Endodermal cell (in vitro differentiated cells): ENCODE measurements at regions not wholly inside any gene's neighbourhood (a gene's known extent, or its start where the extent isn't known, plus 50 kb on each side); places are given as distances from the start of the nearest gene placed in this dataset.

Experiments
- DNase-seq: peaks from one replicate; pipeline ENCODE4 v3.0.0-alpha.2; 2017
- H3K27ac ChIP-seq: 2 replicates; pipeline ENCODE4 v1.5.1; 2013; ENCODE audit warnings: mild to moderate bottlenecking, low read depth, low read length, moderate library complexity
- H3K27me3 ChIP-seq: 2 replicates; pipeline ENCODE4 v1.6.1; 2013; ENCODE audit warnings: mild to moderate bottlenecking, low read length, moderate library complexity; ENCODE audit not compliant: insufficient read depth, control insufficient read depth, poor library complexity, severe bottlenecking
- H3K36me3 ChIP-seq: 2 replicates; pipeline ENCODE4 v1.7.0; 2013; ENCODE audit warnings: mild to moderate bottlenecking, low read length, moderate library complexity; ENCODE audit not compliant: control insufficient read depth, insufficient read depth
- H3K4me1 ChIP-seq: one replicate; pipeline ENCODE4 v1.7.0; 2013; ENCODE audit warnings: low read length; ENCODE audit not compliant: control insufficient read depth, insufficient read depth
- H3K4me3 ChIP-seq: 2 replicates; pipeline ENCODE4 v1.5.1; 2013; ENCODE audit warnings: mild to moderate bottlenecking, low read length, moderate library complexity
- H3K9ac ChIP-seq: 2 replicates; pipeline ENCODE4 v1.6.1; 2013; ENCODE audit warnings: mild to moderate bottlenecking, low read length, moderate library complexity; ENCODE audit not compliant: poor library complexity, severe bottlenecking; ENCODE audit errors: extremely low read depth
- H3K9me3 ChIP-seq: 2 replicates; pipeline ENCODE4 v1.6.1; 2013; ENCODE audit warnings: mild to moderate bottlenecking, low read length, moderate library complexity; ENCODE audit not compliant: control insufficient read depth
- H3K27ac Mint-ChIP-seq: 2 replicates; pipeline ENCODE4 v1.8.0; 2020; ENCODE audit warnings: mixed read lengths
- H3K27me3 Mint-ChIP-seq: 2 replicates; pipeline ENCODE4 v1.8.0; 2021; ENCODE audit warnings: mild to moderate bottlenecking, mixed read lengths; ENCODE audit not compliant: insufficient read depth
- H3K36me3 Mint-ChIP-seq: 2 replicates; pipeline ENCODE4 v1.8.0; 2020; ENCODE audit warnings: low read depth, mixed read lengths
- H3K4me1 Mint-ChIP-seq: 2 replicates; pipeline ENCODE4 v1.8.0; 2020; ENCODE audit warnings: mixed read lengths
- H3K4me3 Mint-ChIP-seq: 2 replicates; pipeline ENCODE4 v1.8.0; 2020; ENCODE audit warnings: mild to moderate bottlenecking, moderate library complexity, mixed read lengths
- H3K9me3 Mint-ChIP-seq: 2 replicates; pipeline ENCODE4 v1.8.0; 2020; ENCODE audit warnings: mild to moderate bottlenecking, mixed read lengths
- WGBS, 2 experiments: methylation state at CpG; one replicate each; pipeline versions ENCODE4 v1.1.5 to v1.1.7; 2013; ENCODE audit warnings: missing lambda C conversion rate in 2 of 2, mixed read lengths in 1 of 2; ENCODE audit not compliant: insufficient coverage in 1 of 2, insufficient read length in 1 of 2; 5-methylcytosine and 5-hydroxymethylcytosine counted together
- TF ChIP-seq, protein P1 (sequence below): fragments of 200-600 bp; sonication (generic); conservative IDR thresholded peaks from 2 replicates; pipeline ENCODE4 v1.5.0; 2021; ENCODE audit warnings: antibody characterized with exemption, mild to moderate bottlenecking

DNA sequence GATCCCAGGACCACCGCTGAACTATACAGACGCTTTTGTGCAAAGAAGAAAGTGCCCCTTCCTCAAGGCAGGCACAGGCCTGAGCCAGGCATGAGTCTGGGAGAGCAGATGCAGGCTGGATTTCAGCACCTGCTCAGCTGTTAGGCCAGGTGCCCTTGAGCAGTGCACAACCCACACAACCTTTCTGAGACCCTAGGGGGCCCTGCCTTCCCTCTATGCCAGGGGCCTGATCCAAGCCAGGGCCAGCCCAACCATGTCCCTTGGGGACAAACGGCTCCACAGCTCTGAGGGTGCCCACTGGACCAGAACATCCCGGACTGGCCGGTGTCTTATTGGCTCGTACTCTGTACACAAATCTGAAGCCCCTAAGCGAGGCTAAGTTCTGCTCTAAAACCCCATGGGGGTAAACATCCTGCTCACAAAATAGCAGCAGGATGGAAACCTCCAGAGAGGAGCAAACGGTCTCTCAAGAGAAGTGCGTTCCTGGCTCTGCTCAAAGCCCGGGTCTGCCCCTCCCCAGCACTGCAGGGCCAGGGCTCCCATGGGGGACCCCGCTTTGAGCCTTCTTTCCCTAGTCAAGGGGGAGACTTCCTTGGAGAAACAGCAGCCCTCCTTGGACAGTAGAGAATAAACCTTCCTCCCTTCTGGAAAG lies 275.1 kb downstream of the NPHP4 start:
- Mint-ChIP-seq H3K27me3 (peaks cover 2% of the 10 kb centered on the region), H3K9me3 (peaks cover 24% of the 10 kb centered on the region), H3K36me3 (peaks cover 2% of the 10 kb centered on the region), H3K27ac (peak overlapping the region; percentile 56), H3K4me3 (no peak overlapping the region), H3K4me1 (peaks cover 5% of the 10 kb centered on the region)
- Histone ChIP-seq H3K27me3 (no peaks in the 10 kb centered on the region), H3K27ac (peak overlapping the region; percentile 44), H3K36me3 (no peaks in the 10 kb centered on the region), H3K4me1 (no peaks in the 10 kb centered on the region), H3K4me3 (no peak overlapping the region), H3K9me3 (peaks cover 12% of the 10 kb centered on the region), H3K9ac (no peak overlapping the region)
- WGBS, 2 experiments: 86 to 87% methylated on average over 9 to 11 of the region's 11 CpGs
- TF ChIP-seq, protein P1, sequence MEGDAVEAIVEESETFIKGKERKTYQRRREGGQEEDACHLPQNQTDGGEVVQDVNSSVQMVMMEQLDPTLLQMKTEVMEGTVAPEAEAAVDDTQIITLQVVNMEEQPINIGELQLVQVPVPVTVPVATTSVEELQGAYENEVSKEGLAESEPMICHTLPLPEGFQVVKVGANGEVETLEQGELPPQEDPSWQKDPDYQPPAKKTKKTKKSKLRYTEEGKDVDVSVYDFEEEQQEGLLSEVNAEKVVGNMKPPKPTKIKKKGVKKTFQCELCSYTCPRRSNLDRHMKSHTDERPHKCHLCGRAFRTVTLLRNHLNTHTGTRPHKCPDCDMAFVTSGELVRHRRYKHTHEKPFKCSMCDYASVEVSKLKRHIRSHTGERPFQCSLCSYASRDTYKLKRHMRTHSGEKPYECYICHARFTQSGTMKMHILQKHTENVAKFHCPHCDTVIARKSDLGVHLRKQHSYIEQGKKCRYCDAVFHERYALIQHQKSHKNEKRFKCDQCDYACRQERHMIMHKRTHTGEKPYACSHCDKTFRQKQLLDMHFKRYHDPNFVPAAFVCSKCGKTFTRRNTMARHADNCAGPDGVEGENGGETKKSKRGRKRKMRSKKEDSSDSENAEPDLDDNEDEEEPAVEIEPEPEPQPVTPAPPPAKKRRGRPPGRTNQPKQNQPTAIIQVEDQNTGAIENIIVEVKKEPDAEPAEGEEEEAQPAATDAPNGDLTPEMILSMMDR: no peak
- peak; percentile 56 for DNase-seq

DNA sequence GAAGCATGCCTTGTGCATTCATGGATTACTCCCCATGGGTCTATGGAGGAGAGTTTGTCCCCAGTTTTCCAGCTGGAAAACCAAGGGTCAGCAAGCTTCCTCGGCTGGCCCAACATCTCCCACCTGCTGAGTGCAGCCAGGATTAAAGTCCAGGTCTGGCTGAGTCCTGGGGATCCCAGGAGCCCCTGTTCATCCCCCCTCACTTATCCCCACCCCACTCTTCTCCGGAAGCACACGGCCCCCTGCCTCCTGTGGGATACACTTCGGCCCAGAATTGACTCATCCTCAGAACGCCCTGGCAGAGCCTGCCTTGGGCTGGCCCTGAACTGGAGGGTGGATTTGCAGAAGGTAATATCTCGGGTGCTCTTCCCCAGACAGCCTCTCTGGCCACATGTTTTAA lies 276.1 kb downstream of the NPHP4 start:
- H3K27me3 ChIP-seq: no peaks in the 10 kb centered on the region
- peaks cover 24% of the 10 kb centered on the region for H3K9me3 Mint-ChIP-seq
- no peak overlapping the region for H3K27ac Mint-ChIP-seq
- H3K4me1 ChIP-seq: no peaks in the 10 kb centered on the region
- peaks cover 2% of the 10 kb centered on the region for H3K36me3 Mint-ChIP-seq
- H3K9me3 ChIP-seq: peaks cover 12% of the 10 kb centered on the region
- peaks cover 5% of the 10 kb centered on the region for H3K4me1 Mint-ChIP-seq
- DNase-seq: no peak
- no peak overlapping the region for H3K4me3 Mint-ChIP-seq
- WGBS, 2 experiments: 78 to 94% methylated on average over 1 to 6 of the region's 6 CpGs
- H3K27me3 Mint-ChIP-seq: peaks cover 2% of the 10 kb centered on the region
- H3K27ac ChIP-seq: no peak overlapping the region
- no peak overlapping the region for H3K9ac ChIP-seq
- TF ChIP-seq, protein P1: no peak
- no peaks in the 10 kb centered on the region for H3K36me3 ChIP-seq
- no peak overlapping the region for H3K4me3 ChIP-seq

DNA sequence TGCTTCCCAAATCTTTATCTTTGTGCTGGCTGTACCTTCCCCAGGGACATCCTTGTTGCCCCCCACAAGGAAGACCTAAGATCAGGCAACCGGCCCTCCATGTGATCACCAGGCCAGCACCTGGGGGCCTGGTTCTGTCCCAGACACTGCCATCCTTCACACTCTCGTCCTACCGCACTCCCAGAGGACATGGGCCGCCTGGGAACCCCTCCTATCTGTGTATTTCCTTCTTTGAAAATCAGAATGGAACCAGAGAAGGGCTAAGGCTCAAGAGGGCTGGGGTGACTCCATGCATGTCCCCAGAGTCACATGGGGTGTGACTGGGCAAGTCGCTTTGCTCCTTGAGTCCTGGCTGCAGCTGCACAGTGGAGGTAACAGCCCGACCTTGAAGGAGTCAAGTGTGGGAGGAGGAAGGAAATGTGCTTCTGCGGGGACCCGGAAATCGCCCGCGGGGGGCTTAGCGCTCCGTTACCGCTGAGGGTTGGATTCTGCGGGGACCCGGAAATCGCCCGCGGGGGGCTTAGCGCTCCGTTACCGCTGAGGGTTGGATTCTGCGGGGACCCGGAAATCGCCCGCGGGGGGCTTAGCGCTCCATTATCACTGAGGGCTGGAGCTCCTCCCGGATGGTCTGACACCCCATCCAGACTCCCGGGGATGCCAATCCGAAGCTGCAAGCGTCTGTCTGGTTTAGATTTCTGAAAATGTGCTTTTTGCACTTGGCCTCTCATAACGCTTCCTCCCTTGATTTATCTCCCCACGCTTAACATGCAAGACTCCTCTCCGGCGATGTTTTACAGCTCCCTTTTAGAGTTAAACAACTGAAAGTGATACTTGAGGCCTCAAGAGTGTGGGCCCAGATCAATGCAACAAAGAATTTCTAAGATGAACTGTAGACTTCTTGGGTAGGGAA lies 278.9 kb downstream of the NPHP4 start:
- no peaks in the 10 kb centered on the region for H3K27me3 Mint-ChIP-seq
- H3K4me3 Mint-ChIP-seq: no peak overlapping the region
- H3K9me3 ChIP-seq: peaks cover 12% of the 10 kb centered on the region
- H3K9me3 Mint-ChIP-seq: peaks cover 24% of the 10 kb centered on the region
- no peak overlapping the region for H3K9ac ChIP-seq
- no peaks in the 10 kb centered on the region for H3K27me3 ChIP-seq
- no peak overlapping the region for H3K4me3 ChIP-seq
- H3K4me1 Mint-ChIP-seq: peaks cover 5% of the 10 kb centered on the region
- no peaks in the 10 kb centered on the region for H3K36me3 ChIP-seq
- H3K36me3 Mint-ChIP-seq: peaks cover 2% of the 10 kb centered on the region
- peak; percentile 41 for DNase-seq
- TF ChIP-seq, protein P1: no peak
- no peak overlapping the region for H3K27ac ChIP-seq
- WGBS, 2 experiments: 95 to 99% methylated on average over 23 to 36 of the region's 36 CpGs
- H3K4me1 ChIP-seq: no peaks in the 10 kb centered on the region
- no peak overlapping the region for H3K27ac Mint-ChIP-seq
